ENCODE measurements at regions not wholly inside any gene's neighbourhood (a gene's known extent, or its start where the extent isn't known, plus 50 kb on each side); places are given as distances from the start of the nearest gene placed in this dataset.
A peak's percentile ranks its signal among the peaks of the same experiment; 100 is the strongest.

- peak overlapping the region; percentile 31 for H3K4me3 Mint-ChIP-seq (ENCODE audit: unreplicated experiment)
Measured at GRCh38 chr3:99526921-99527320, 111.5 kb upstream of the COL8A1 start.

GRCh38 chr3:99524559-99524958 is 113.8 kb upstream of the COL8A1 start:
- Histone ChIP-seq H3K79me2 (ENCODE audit: insufficient read depth, low read length) (no peaks in the 10 kb centered on the region), H3K9me3 (ENCODE audit: insufficient read depth, low read depth, low read length) (no peaks in the 10 kb centered on the region), H3K9ac (ENCODE audit: low read length) (no peak overlapping the region), H3K4me2 (ENCODE audit: low read length) (no peak overlapping the region), H2AFZ (ENCODE audit: low read depth, low read length) (no peak overlapping the region), H4K20me1 (ENCODE audit: insufficient read depth, low read length) (no peaks in the 10 kb centered on the region), H3K36me3 (ENCODE audit: insufficient read depth, low read length) (no peaks in the 10 kb centered on the region), H3K27ac (ENCODE audit: low read depth, low read length) (no peak overlapping the region), H3K27me3 (ENCODE audit: insufficient read depth, low read length) (no peaks in the 10 kb centered on the region), H3K4me3 (ENCODE audit: insufficient read depth, low read depth, low read length) (no peak overlapping the region), H3K4me1 (ENCODE audit: insufficient read depth, low read length) (peaks cover 11% of the 10 kb centered on the region)
- Mint-ChIP-seq H3K9me3 (ENCODE audit: unreplicated experiment) (peaks cover 3% of the 10 kb centered on the region), H3K36me3 (ENCODE audit: low read depth, unreplicated experiment) (no peaks in the 10 kb centered on the region), H3K4me1 (ENCODE audit: low read depth, unreplicated experiment) (peaks cover 27% of the 10 kb centered on the region), H3K4me3 (ENCODE audit: unreplicated experiment) (peak overlapping the region; percentile 28), H3K27ac (ENCODE audit: unreplicated experiment) (no peak overlapping the region), H3K27me3 (ENCODE audit: low read depth, unreplicated experiment) (no peaks in the 10 kb centered on the region)
- FAIRE-seq (no peak), DNase-seq (ENCODE audit: low read depth) (no peak)
- no peak for TF ChIP-seq EZH2 (IDR thresholded peaks at IDR 0.05; ENCODE audit: insufficient read depth, low read length)
- no peak for TF ChIP-seq CTCF (IDR thresholded peaks at IDR 0.05; ENCODE audit: insufficient read depth, low read depth, low read length)

More at GRCh38 chr3:99526921-99527320, 111.5 kb upstream of the COL8A1 start:
- Histone ChIP-seq H3K9me3 (ENCODE audit: insufficient read depth, low read depth, low read length) (no peaks in the 10 kb centered on the region), H3K4me3 (ENCODE audit: insufficient read depth, low read depth, low read length) (no peak overlapping the region), H2AFZ (ENCODE audit: low read depth, low read length) (peak overlapping the region; percentile 1), H3K9ac (ENCODE audit: low read length) (peak overlapping the region; percentile 26), H4K20me1 (ENCODE audit: insufficient read depth, low read length) (no peaks in the 10 kb centered on the region), H3K36me3 (ENCODE audit: insufficient read depth, low read length) (no peaks in the 10 kb centered on the region), H3K4me2 (ENCODE audit: low read length) (no peak overlapping the region), H3K27ac (ENCODE audit: low read depth, low read length) (peak overlapping the region; percentile 40), H3K79me2 (ENCODE audit: insufficient read depth, low read length) (no peaks in the 10 kb centered on the region), H3K4me1 (ENCODE audit: insufficient read depth, low read length) (peaks cover 11% of the 10 kb centered on the region), H3K27me3 (ENCODE audit: insufficient read depth, low read length) (no peaks in the 10 kb centered on the region)
- Mint-ChIP-seq H3K36me3 (ENCODE audit: low read depth, unreplicated experiment) (no peaks in the 10 kb centered on the region), H3K27me3 (ENCODE audit: low read depth, unreplicated experiment) (no peaks in the 10 kb centered on the region), H3K27ac (ENCODE audit: unreplicated experiment) (peak overlapping the region; percentile 84), H3K4me1 (ENCODE audit: low read depth, unreplicated experiment) (peaks cover 30% of the 10 kb centered on the region), H3K9me3 (ENCODE audit: unreplicated experiment) (peaks cover 3% of the 10 kb centered on the region)
- FAIRE-seq: peak; percentile 64
- peak; percentile 49 for DNase-seq (ENCODE audit: low read depth)
- TF ChIP-seq EZH2 (IDR thresholded peaks at IDR 0.05; ENCODE audit: insufficient read depth, low read length): no peak
- no peak for TF ChIP-seq CTCF (IDR thresholded peaks at IDR 0.05; ENCODE audit: insufficient read depth, low read depth, low read length)

GRCh38 chr3:99523431-99524127 is 114.8 kb upstream of the COL8A1 start:
- Mint-ChIP-seq H3K9me3 (ENCODE audit: unreplicated experiment) (peaks cover 3% of the 10 kb centered on the region), H3K27me3 (ENCODE audit: low read depth, unreplicated experiment) (no peaks in the 10 kb centered on the region), H3K4me1 (ENCODE audit: low read depth, unreplicated experiment) (peaks cover 27% of the 10 kb centered on the region), H3K4me3 (ENCODE audit: unreplicated experiment) (no peak overlapping the region), H3K27ac (ENCODE audit: unreplicated experiment) (no peak overlapping the region), H3K36me3 (ENCODE audit: low read depth, unreplicated experiment) (no peaks in the 10 kb centered on the region)
- no peak overlapping the region for H3K4me3 ChIP-seq (ENCODE audit: insufficient read depth, low read depth, low read length)
- no peak overlapping the region for H2AFZ ChIP-seq (ENCODE audit: low read depth, low read length)
- no peaks in the 10 kb centered on the region for H3K9me3 ChIP-seq (ENCODE audit: insufficient read depth, low read depth, low read length)
- peaks cover 11% of the 10 kb centered on the region for H3K4me1 ChIP-seq (ENCODE audit: insufficient read depth, low read length)
- no peaks in the 10 kb centered on the region for H3K27me3 ChIP-seq (ENCODE audit: insufficient read depth, low read length)
- no peaks in the 10 kb centered on the region for H3K79me2 ChIP-seq (ENCODE audit: insufficient read depth, low read length)
- no peak overlapping the region for H3K9ac ChIP-seq (ENCODE audit: low read length)
- DNase-seq (ENCODE audit: low read depth): no peak
- FAIRE-seq: no peak
- no peaks in the 10 kb centered on the region for H3K36me3 ChIP-seq (ENCODE audit: insufficient read depth, low read length)
- H3K27ac ChIP-seq (ENCODE audit: low read depth, low read length): no peak overlapping the region
- H4K20me1 ChIP-seq (ENCODE audit: insufficient read depth, low read length): no peaks in the 10 kb centered on the region
- H3K4me2 ChIP-seq (ENCODE audit: low read length): no peak overlapping the region
- TF ChIP-seq EZH2 (IDR thresholded peaks at IDR 0.05; ENCODE audit: insufficient read depth, low read length): no peak
- no peak for TF ChIP-seq CTCF (IDR thresholded peaks at IDR 0.05; ENCODE audit: insufficient read depth, low read depth, low read length)
